BLaER1 (cell line): ENCODE measurements at regions not wholly inside any gene's neighbourhood (a gene's known extent, or its start where the extent isn't known, plus 50 kb on each side); places are given as distances from the start of the nearest gene placed in this dataset.
A peak's percentile ranks its signal among the peaks of the same experiment; 100 is the strongest.

Experiments
- H3K27ac ChIP-seq: shearing (Covaris generic); formaldehyde crosslinking; 2 replicates; pipeline ENCODE4 v1.8.1; 2022
- H3K27me3 ChIP-seq: shearing (Covaris generic); formaldehyde crosslinking; 2 replicates; pipeline ENCODE4 v1.8.1; 2022
- H3K36me3 ChIP-seq: shearing (Covaris generic); formaldehyde crosslinking; 2 replicates; pipeline ENCODE4 v1.8.1; 2022
- H3K4me1 ChIP-seq: shearing (Covaris generic); formaldehyde crosslinking; 2 replicates; pipeline ENCODE4 v1.8.1; 2022
- H3K4me2 ChIP-seq: shearing (Covaris generic); formaldehyde crosslinking; 2 replicates; pipeline ENCODE4 v1.8.1; 2022
- H3K4me3 ChIP-seq: shearing (Covaris generic); formaldehyde crosslinking; 2 replicates; pipeline ENCODE4 v1.8.1; 2022
- H3K9ac ChIP-seq: shearing (Covaris generic); formaldehyde crosslinking; 2 replicates; pipeline ENCODE4 v1.8.1; 2022
- H3K9me3 ChIP-seq: shearing (Covaris generic); formaldehyde crosslinking; 2 replicates; pipeline ENCODE4 v1.8.1; 2022
- H4K20me1 ChIP-seq: shearing (Covaris generic); formaldehyde crosslinking; 2 replicates; pipeline ENCODE4 v1.8.1; 2022
- Cebpa-rat ChIP-seq: shearing (Covaris generic); IDR thresholded peaks from 2 replicates; pipeline ENCODE4 v1.8.1; 2022

GRCh38 chr2:150295544-150295943, 191.9 kb downstream of the RND3 start:
- H3K9ac ChIP-seq = no peak overlapping the region
- no peaks in the 10 kb centered on the region for H4K20me1 ChIP-seq
- H3K4me3 ChIP-seq = no peak overlapping the region
- H3K9me3 ChIP-seq = peaks cover 6% of the 10 kb centered on the region
- H3K27ac ChIP-seq = no peak overlapping the region
- TF ChIP-seq Cebpa-rat = no peak
- H3K36me3 ChIP-seq = no peaks in the 10 kb centered on the region
- H3K27me3 ChIP-seq = no peaks in the 10 kb centered on the region
- no peak overlapping the region for H3K4me2 ChIP-seq
- H3K4me1 ChIP-seq = peaks cover 10% of the 10 kb centered on the region

- no peak for TF ChIP-seq Cebpa-rat
- Histone ChIP-seq H3K4me2 (no peak overlapping the region), H3K9ac (no peak overlapping the region), H3K4me3 (no peak overlapping the region), H3K27ac (no peak overlapping the region), H3K27me3 (no peaks in the 10 kb centered on the region), H3K9me3 (no peaks in the 10 kb centered on the region), H4K20me1 (no peaks in the 10 kb centered on the region), H3K36me3 (no peaks in the 10 kb centered on the region), H3K4me1 (peaks cover 10% of the 10 kb centered on the region)
Observed at GRCh38 chr2:150293771-150294170, 193.7 kb downstream of the RND3 start.

GRCh38 chr2:150292807-150293206, 194.7 kb downstream of the RND3 start:
- H4K20me1 ChIP-seq = no peaks in the 10 kb centered on the region
- no peak overlapping the region for H3K4me3 ChIP-seq
- H3K4me2 ChIP-seq = no peak overlapping the region
- H3K9me3 ChIP-seq = no peaks in the 10 kb centered on the region
- peaks cover 10% of the 10 kb centered on the region for H3K4me1 ChIP-seq
- H3K9ac ChIP-seq = no peak overlapping the region
- H3K36me3 ChIP-seq = no peaks in the 10 kb centered on the region
- no peak for TF ChIP-seq Cebpa-rat
- no peak overlapping the region for H3K27ac ChIP-seq
- H3K27me3 ChIP-seq = no peaks in the 10 kb centered on the region

- H3K9me3 ChIP-seq = no peaks in the 10 kb centered on the region
- no peak overlapping the region for H3K4me2 ChIP-seq
- no peak for TF ChIP-seq Cebpa-rat
- H3K27me3 ChIP-seq = no peaks in the 10 kb centered on the region
- H3K4me1 ChIP-seq = peaks cover 10% of the 10 kb centered on the region
- no peaks in the 10 kb centered on the region for H4K20me1 ChIP-seq
- H3K9ac ChIP-seq = no peak overlapping the region
- H3K27ac ChIP-seq = no peak overlapping the region
- no peaks in the 10 kb centered on the region for H3K36me3 ChIP-seq
- H3K4me3 ChIP-seq = no peak overlapping the region
Observed at GRCh38 chr2:150292192-150292591, 195.3 kb downstream of the RND3 start.

GRCh38 chr2:150286730-150287362, 200.6 kb downstream of the RND3 start:
- H3K9ac ChIP-seq = no peak overlapping the region

GRCh38 chr2:150284116-150284515, 203.4 kb downstream of the RND3 start:
- Histone ChIP-seq H4K20me1 (no peaks in the 10 kb centered on the region), H3K27ac (no peak overlapping the region), H3K9me3 (peaks cover 4% of the 10 kb centered on the region; the same call in 1 of the 2 replicates), H3K27me3 (no peaks in the 10 kb centered on the region), H3K4me3 (no peak overlapping the region), H3K4me2 (no peak overlapping the region), H3K4me1 (peaks cover 11% of the 10 kb centered on the region; the same call in 1 of the 2 replicates), H3K9ac (no peak overlapping the region), H3K36me3 (no peaks in the 10 kb centered on the region)
- no peak for TF ChIP-seq Cebpa-rat

More at GRCh38 chr2:150286730-150287362, 200.6 kb downstream of the RND3 start:
- no peaks in the 10 kb centered on the region for H3K27me3 ChIP-seq
- H4K20me1 ChIP-seq = no peaks in the 10 kb centered on the region
- H3K4me1 ChIP-seq = no peaks in the 10 kb centered on the region
- no peaks in the 10 kb centered on the region for H3K36me3 ChIP-seq
- no peak overlapping the region for H3K4me2 ChIP-seq
- H3K9me3 ChIP-seq = no peaks in the 10 kb centered on the region
- no peak overlapping the region for H3K27ac ChIP-seq
- no peak for TF ChIP-seq Cebpa-rat
- H3K4me3 ChIP-seq = no peak overlapping the region

- no peaks in the 10 kb centered on the region for H4K20me1 ChIP-seq
- H3K27me3 ChIP-seq = no peaks in the 10 kb centered on the region
- no peak for TF ChIP-seq Cebpa-rat
- no peak overlapping the region for H3K9ac ChIP-seq
- no peak overlapping the region for H3K4me3 ChIP-seq
- H3K4me2 ChIP-seq = no peak overlapping the region
- H3K27ac ChIP-seq = no peak overlapping the region
- H3K9me3 ChIP-seq = peaks cover 16% of the 10 kb centered on the region
- H3K4me1 ChIP-seq = peaks cover 11% of the 10 kb centered on the region; the same call in 1 of the 2 replicates
- H3K36me3 ChIP-seq = no peaks in the 10 kb centered on the region
Observed at GRCh38 chr2:150282771-150283371, 204.6 kb downstream of the RND3 start.

- Histone ChIP-seq H3K4me1 (peaks cover 11% of the 10 kb centered on the region; the same call in 1 of the 2 replicates), H4K20me1 (no peaks in the 10 kb centered on the region), H3K4me2 (no peak overlapping the region), H3K9me3 (peaks cover 22% of the 10 kb centered on the region), H3K27me3 (no peaks in the 10 kb centered on the region), H3K9ac (no peak overlapping the region), H3K4me3 (no peak overlapping the region), H3K27ac (no peak overlapping the region), H3K36me3 (no peaks in the 10 kb centered on the region)
- TF ChIP-seq Cebpa-rat = no peak
Observed at GRCh38 chr2:150282357-150282756, 205.1 kb downstream of the RND3 start.

- Histone ChIP-seq H3K4me3 (no peak overlapping the region), H3K36me3 (no peaks in the 10 kb centered on the region), H3K27me3 (no peaks in the 10 kb centered on the region), H4K20me1 (no peaks in the 10 kb centered on the region), H3K9me3 (peaks cover 42% of the 10 kb centered on the region), H3K27ac (no peak overlapping the region), H3K4me2 (peak overlapping the region; percentile 15), H3K4me1 (peaks cover 11% of the 10 kb centered on the region; the same call in 1 of the 2 replicates), H3K9ac (no peak overlapping the region)
- TF ChIP-seq Cebpa-rat = no peak
Observed at GRCh38 chr2:150280231-150280630, 207.2 kb downstream of the RND3 start.

GRCh38 chr2:150279686-150280085, 207.8 kb downstream of the RND3 start:
- H3K4me3 ChIP-seq = no peak overlapping the region
- H4K20me1 ChIP-seq = no peaks in the 10 kb centered on the region
- no peaks in the 10 kb centered on the region for H3K36me3 ChIP-seq
- no peak overlapping the region for H3K27ac ChIP-seq
- peaks cover 11% of the 10 kb centered on the region; the same call in 1 of the 2 replicates for H3K4me1 ChIP-seq
- no peaks in the 10 kb centered on the region for H3K27me3 ChIP-seq
- no peak overlapping the region for H3K4me2 ChIP-seq
- H3K9ac ChIP-seq = no peak overlapping the region
- H3K9me3 ChIP-seq = peaks cover 47% of the 10 kb centered on the region
- TF ChIP-seq Cebpa-rat = no peak
